GM19023 (cell line): ENCODE measurements at regions not wholly inside any gene's neighbourhood (a gene's known extent, or its start where the extent isn't known, plus 50 kb on each side); places are given as distances from the start of the nearest gene placed in this dataset.

Source experiments
- ATAC-seq: cut with Tn5 transposase; IDR thresholded peaks from one replicate; pipeline ENCODE4 v1.9.1; 2021; ENCODE audit warnings: mild to moderate bottlenecking, moderate library complexity; ENCODE audit not compliant: unreplicated experiment

- no peak for ATAC-seq
Observed at GRCh38 chr5:54695198-54695966, 177.8 kb downstream of the SNX18 start.

GRCh38 chr5:54693936-54694657 is 176.5 kb downstream of the SNX18 start:
- ATAC-seq, result no peak

GRCh38 chr5:54692631-54693030 is 175.1 kb downstream of the SNX18 start:
- no peak for ATAC-seq

- ATAC-seq, result no peak
Observed at GRCh38 chr5:54691656-54692055, 174.1 kb downstream of the SNX18 start.

- no peak for ATAC-seq
Observed at GRCh38 chr5:54689411-54690251, 172.1 kb downstream of the SNX18 start.

- ATAC-seq, result no peak
Observed at GRCh38 chr5:54680998-54681397, 163.4 kb downstream of the SNX18 start.

- ATAC-seq, result no peak
Observed at GRCh38 chr5:54679686-54680085, 162.1 kb downstream of the SNX18 start.

GRCh38 chr5:54678737-54679136 is 161.2 kb downstream of the SNX18 start:
- no peak for ATAC-seq

GRCh38 chr5:54676481-54677340 is 159.2 kb downstream of the SNX18 start:
- no peak for ATAC-seq

- peak; percentile 61 for ATAC-seq
Observed at GRCh38 chr5:54673523-54674225, 156.1 kb downstream of the SNX18 start.

- no peak for ATAC-seq
Observed at GRCh38 chr5:54672871-54673270, 155.3 kb downstream of the SNX18 start.

GRCh38 chr5:54671681-54672080 is 154.1 kb downstream of the SNX18 start:
- no peak for ATAC-seq

GRCh38 chr5:54671111-54671531 is 153.6 kb downstream of the SNX18 start:
- ATAC-seq, result no peak

GRCh38 chr5:54670281-54670680 is 152.7 kb downstream of the SNX18 start:
- ATAC-seq, result no peak

GRCh38 chr5:54669845-54670244 is 152.3 kb downstream of the SNX18 start:
- ATAC-seq, result no peak

- ATAC-seq, result no peak
Observed at GRCh38 chr5:54669285-54669684, 151.7 kb downstream of the SNX18 start.

- no peak for ATAC-seq
Observed at GRCh38 chr5:54668096-54668495, 150.5 kb downstream of the SNX18 start.

GRCh38 chr5:54667136-54667535 is 149.6 kb downstream of the SNX18 start:
- ATAC-seq, result no peak

- ATAC-seq, result no peak
Observed at GRCh38 chr5:54663866-54664265, 146.3 kb downstream of the SNX18 start.

GRCh38 chr5:54661111-54661510 is 143.6 kb downstream of the SNX18 start:
- no peak for ATAC-seq
